Endodermal cell (in vitro differentiated cells): ENCODE measurements at regions not wholly inside any gene's neighbourhood (a gene's known extent, or its start where the extent isn't known, plus 50 kb on each side); places are given as distances from the start of the nearest gene placed in this dataset.

ENCODE experiments used
- DNase-seq: peaks from one replicate; pipeline ENCODE4 v3.0.0-alpha.2; 2017
- H3K27ac ChIP-seq: 2 replicates; pipeline ENCODE4 v1.5.1; 2013; ENCODE audit warnings: mild to moderate bottlenecking, low read depth, low read length, moderate library complexity
- H3K27me3 ChIP-seq: 2 replicates; pipeline ENCODE4 v1.6.1; 2013; ENCODE audit warnings: mild to moderate bottlenecking, low read length, moderate library complexity; ENCODE audit not compliant: insufficient read depth, control insufficient read depth, poor library complexity, severe bottlenecking
- H3K36me3 ChIP-seq: 2 replicates; pipeline ENCODE4 v1.7.0; 2013; ENCODE audit warnings: mild to moderate bottlenecking, low read length, moderate library complexity; ENCODE audit not compliant: control insufficient read depth, insufficient read depth
- H3K4me1 ChIP-seq: one replicate; pipeline ENCODE4 v1.7.0; 2013; ENCODE audit warnings: low read length; ENCODE audit not compliant: control insufficient read depth, insufficient read depth
- H3K4me3 ChIP-seq: 2 replicates; pipeline ENCODE4 v1.5.1; 2013; ENCODE audit warnings: mild to moderate bottlenecking, low read length, moderate library complexity
- H3K9ac ChIP-seq: 2 replicates; pipeline ENCODE4 v1.6.1; 2013; ENCODE audit warnings: mild to moderate bottlenecking, low read length, moderate library complexity; ENCODE audit not compliant: poor library complexity, severe bottlenecking; ENCODE audit errors: extremely low read depth
- H3K9me3 ChIP-seq: 2 replicates; pipeline ENCODE4 v1.6.1; 2013; ENCODE audit warnings: mild to moderate bottlenecking, low read length, moderate library complexity; ENCODE audit not compliant: control insufficient read depth
- H3K27ac Mint-ChIP-seq: 2 replicates; pipeline ENCODE4 v1.8.0; 2020; ENCODE audit warnings: mixed read lengths
- H3K27me3 Mint-ChIP-seq: 2 replicates; pipeline ENCODE4 v1.8.0; 2021; ENCODE audit warnings: mild to moderate bottlenecking, mixed read lengths; ENCODE audit not compliant: insufficient read depth
- H3K36me3 Mint-ChIP-seq: 2 replicates; pipeline ENCODE4 v1.8.0; 2020; ENCODE audit warnings: low read depth, mixed read lengths
- H3K4me1 Mint-ChIP-seq: 2 replicates; pipeline ENCODE4 v1.8.0; 2020; ENCODE audit warnings: mixed read lengths
- H3K4me3 Mint-ChIP-seq: 2 replicates; pipeline ENCODE4 v1.8.0; 2020; ENCODE audit warnings: mild to moderate bottlenecking, moderate library complexity, mixed read lengths
- H3K9me3 Mint-ChIP-seq: 2 replicates; pipeline ENCODE4 v1.8.0; 2020; ENCODE audit warnings: mild to moderate bottlenecking, mixed read lengths
- WGBS, 2 experiments: methylation state at CpG; one replicate each; pipeline versions ENCODE4 v1.1.5 to v1.1.7; 2013; ENCODE audit warnings: missing lambda C conversion rate in 2 of 2, mixed read lengths in 1 of 2; ENCODE audit not compliant: insufficient coverage in 1 of 2, insufficient read length in 1 of 2; 5-methylcytosine and 5-hydroxymethylcytosine counted together
- TF ChIP-seq, protein P1 (sequence below): fragments of 200-600 bp; sonication (generic); conservative IDR thresholded peaks from 2 replicates; pipeline ENCODE4 v1.5.0; 2021; ENCODE audit warnings: antibody characterized with exemption, mild to moderate bottlenecking

DNA sequence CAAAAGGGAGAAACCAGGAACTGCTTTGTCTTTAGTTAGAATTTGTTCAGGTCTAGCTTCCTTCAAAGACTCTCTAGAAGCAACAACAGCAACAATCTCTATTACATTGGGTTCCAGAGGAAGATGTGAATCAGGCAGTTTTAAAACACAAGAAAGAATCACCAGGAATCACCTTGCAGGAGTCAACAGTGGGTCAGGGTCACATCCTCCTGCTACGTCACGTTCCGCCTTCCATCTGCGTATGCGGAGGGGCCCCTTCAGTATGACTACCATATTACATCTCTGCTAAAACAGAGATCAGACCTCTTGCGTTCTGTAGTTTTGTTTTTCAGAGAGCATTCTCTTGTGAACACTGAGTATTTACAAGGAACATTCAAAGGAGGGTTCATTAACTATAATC, 147.8 kb upstream of the STARD13 start:
- Histone ChIP-seq H3K27me3 (no peaks in the 10 kb centered on the region), H3K4me1 (no peaks in the 10 kb centered on the region), H3K9me3 (no peaks in the 10 kb centered on the region), H3K9ac (no peak overlapping the region), H3K4me3 (no peak overlapping the region), H3K27ac (no peak overlapping the region), H3K36me3 (no peaks in the 10 kb centered on the region)
- H3K36me3 Mint-ChIP-seq, result no peaks in the 10 kb centered on the region
- H3K9me3 Mint-ChIP-seq, result peaks cover 6% of the 10 kb centered on the region
- no peaks in the 10 kb centered on the region for H3K4me1 Mint-ChIP-seq
- TF ChIP-seq, protein P1, sequence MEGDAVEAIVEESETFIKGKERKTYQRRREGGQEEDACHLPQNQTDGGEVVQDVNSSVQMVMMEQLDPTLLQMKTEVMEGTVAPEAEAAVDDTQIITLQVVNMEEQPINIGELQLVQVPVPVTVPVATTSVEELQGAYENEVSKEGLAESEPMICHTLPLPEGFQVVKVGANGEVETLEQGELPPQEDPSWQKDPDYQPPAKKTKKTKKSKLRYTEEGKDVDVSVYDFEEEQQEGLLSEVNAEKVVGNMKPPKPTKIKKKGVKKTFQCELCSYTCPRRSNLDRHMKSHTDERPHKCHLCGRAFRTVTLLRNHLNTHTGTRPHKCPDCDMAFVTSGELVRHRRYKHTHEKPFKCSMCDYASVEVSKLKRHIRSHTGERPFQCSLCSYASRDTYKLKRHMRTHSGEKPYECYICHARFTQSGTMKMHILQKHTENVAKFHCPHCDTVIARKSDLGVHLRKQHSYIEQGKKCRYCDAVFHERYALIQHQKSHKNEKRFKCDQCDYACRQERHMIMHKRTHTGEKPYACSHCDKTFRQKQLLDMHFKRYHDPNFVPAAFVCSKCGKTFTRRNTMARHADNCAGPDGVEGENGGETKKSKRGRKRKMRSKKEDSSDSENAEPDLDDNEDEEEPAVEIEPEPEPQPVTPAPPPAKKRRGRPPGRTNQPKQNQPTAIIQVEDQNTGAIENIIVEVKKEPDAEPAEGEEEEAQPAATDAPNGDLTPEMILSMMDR, result no peak
- no peaks in the 10 kb centered on the region for H3K27me3 Mint-ChIP-seq
- no peak overlapping the region for H3K27ac Mint-ChIP-seq
- no peak for DNase-seq
- 89 to 97% methylated on average over 5 to 6 of the region's 6 CpGs for WGBS, 2 experiments
- no peak overlapping the region for H3K4me3 Mint-ChIP-seq

- Histone ChIP-seq H3K27ac (no peak overlapping the region), H3K9ac (no peak overlapping the region), H3K4me1 (no peaks in the 10 kb centered on the region), H3K9me3 (no peaks in the 10 kb centered on the region), H3K27me3 (no peaks in the 10 kb centered on the region), H3K36me3 (no peaks in the 10 kb centered on the region), H3K4me3 (no peak overlapping the region)
- Mint-ChIP-seq H3K27ac (no peak overlapping the region), H3K4me3 (no peak overlapping the region), H3K9me3 (peaks cover 4% of the 10 kb centered on the region), H3K36me3 (no peaks in the 10 kb centered on the region), H3K27me3 (no peaks in the 10 kb centered on the region), H3K4me1 (peaks cover 4% of the 10 kb centered on the region)
- 78% methylated on average over 2 of the region's 2 CpGs; no CpG with 5 or more reads in 1 of the 2 experiments for WGBS, 2 experiments
- DNase-seq, result no peak
- TF ChIP-seq, protein P1, result no peak
These were observed 149.1 kb upstream of the STARD13 start for GRCh38 chr13:33434676-33435075.

GRCh38 chr13:33435207-33435606, 149.7 kb upstream of the STARD13 start:
- no peaks in the 10 kb centered on the region for H3K27me3 Mint-ChIP-seq
- peaks cover 4% of the 10 kb centered on the region for H3K4me1 Mint-ChIP-seq
- H3K4me3 Mint-ChIP-seq, result no peak overlapping the region
- H3K9ac ChIP-seq, result no peak overlapping the region
- H3K27ac ChIP-seq, result no peak overlapping the region
- no peaks in the 10 kb centered on the region for H3K36me3 Mint-ChIP-seq
- no peaks in the 10 kb centered on the region for H3K9me3 ChIP-seq
- WGBS, 2 experiments, result 100% methylated on average over 2 of the region's 2 CpGs; no CpG with 5 or more reads in 1 of the 2 experiments
- H3K36me3 ChIP-seq, result no peaks in the 10 kb centered on the region
- peaks cover 4% of the 10 kb centered on the region for H3K9me3 Mint-ChIP-seq
- no peaks in the 10 kb centered on the region for H3K27me3 ChIP-seq
- TF ChIP-seq, protein P1, result no peak
- no peak overlapping the region for H3K4me3 ChIP-seq
- no peaks in the 10 kb centered on the region for H3K4me1 ChIP-seq
- no peak for DNase-seq
- no peak overlapping the region for H3K27ac Mint-ChIP-seq
